Renal cortical epithelial cell (primary cell): ENCODE measurements at regions not wholly inside any gene's neighbourhood (a gene's known extent, or its start where the extent isn't known, plus 50 kb on each side); places are given as distances from the start of the nearest gene placed in this dataset.
"Not testable (repeated sequence)": the region's sequence is repeated elsewhere in the genome, so short reads cannot be mapped to it uniquely, and the experiment has no call there.

Source experiments
- DNase-seq: peaks from one replicate; pipeline ENCODE4 v3.0.0-alpha.2; 2011; ENCODE audit warnings: low read depth

- DNase-seq, result no peak
These were observed 109.0 kb downstream of the SHOX start for GRCh38 chrX:739611-740010.

GRCh38 chrX:737021-737420 lies 106.4 kb downstream of the SHOX start:
- not testable (repeated sequence) for DNase-seq

- no peak for DNase-seq
These were observed 103.8 kb downstream of the SHOX start for GRCh38 chrX:734362-734761.

- DNase-seq, result no peak
These were observed 103.4 kb downstream of the SHOX start for GRCh38 chrX:733961-734360.

- DNase-seq, result no peak
These were observed 99.2 kb downstream of the SHOX start for GRCh38 chrX:729583-730409.

GRCh38 chrX:729101-729500 lies 98.5 kb downstream of the SHOX start:
- DNase-seq, result not testable (repeated sequence)

GRCh38 chrX:728639-729038 lies 98.0 kb downstream of the SHOX start:
- DNase-seq, result not testable (repeated sequence)

GRCh38 chrX:727738-728621 lies 97.4 kb downstream of the SHOX start:
- no peak for DNase-seq

- no peak for DNase-seq
These were observed 95.4 kb downstream of the SHOX start for GRCh38 chrX:725971-726370.

- DNase-seq, result no peak
These were observed 93.7 kb downstream of the SHOX start for GRCh38 chrX:724256-724655.

GRCh38 chrX:723781-724180 lies 93.2 kb downstream of the SHOX start:
- no peak for DNase-seq

GRCh38 chrX:721354-721753 lies 90.8 kb downstream of the SHOX start:
- no peak for DNase-seq

- no peak for DNase-seq
These were observed 90.2 kb downstream of the SHOX start for GRCh38 chrX:720825-721224.

GRCh38 chrX:720250-720649 lies 89.7 kb downstream of the SHOX start:
- DNase-seq, result no peak

- no peak for DNase-seq
These were observed 85.5 kb downstream of the SHOX start for GRCh38 chrX:716136-716535.

GRCh38 chrX:714131-714530 lies 83.5 kb downstream of the SHOX start:
- no peak for DNase-seq
